ENCODE measurements at regions not wholly inside any gene's neighbourhood (a gene's known extent, or its start where the extent isn't known, plus 50 kb on each side); places are given as distances from the start of the nearest gene placed in this dataset.

GRCh38 chr1:94316183-94316582, 78.8 kb upstream of the ARHGAP29 start:
- ATAC-seq, result no peak
- TF ChIP-seq ZC3H10 (CRISPR knock-in tag; IDR thresholded peaks at IDR 0.05), result no peak

DNA sequence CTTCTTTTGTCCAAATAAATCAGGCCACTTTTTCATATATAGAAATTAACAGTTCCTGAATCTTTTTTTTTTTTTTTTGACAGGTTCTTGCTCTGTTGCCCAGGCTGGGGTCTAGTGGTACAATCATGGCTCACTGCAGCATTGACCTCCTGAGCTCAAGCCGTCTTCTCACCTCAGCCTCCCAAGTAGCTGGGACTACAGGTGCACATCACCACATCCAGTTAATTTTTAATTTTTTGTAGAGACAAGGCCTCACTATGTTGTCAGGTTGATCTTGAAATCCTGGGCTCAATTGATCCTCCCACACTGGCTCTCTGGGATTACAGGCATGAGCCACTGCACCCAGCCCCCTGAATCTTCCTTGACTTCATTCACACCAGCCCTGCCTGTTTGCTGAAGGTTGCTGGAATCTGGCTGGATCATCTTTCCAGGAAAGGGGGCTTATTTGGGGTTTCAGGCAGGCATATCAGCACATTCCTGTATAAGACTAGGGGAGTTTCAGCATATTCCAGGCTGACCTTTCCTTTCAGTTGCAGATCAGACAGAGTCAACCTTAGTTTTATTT, 78.2 kb upstream of the ARHGAP29 start:
- no peak for ATAC-seq
- no peak for TF ChIP-seq RARB (CRISPR knock-in tag; IDR thresholded peaks at IDR 0.05)
- no peak for TF ChIP-seq ESRRG (CRISPR knock-in tag; IDR thresholded peaks at IDR 0.05)
- TF ChIP-seq CSDC2 (CRISPR knock-in tag; IDR thresholded peaks at IDR 0.05), result no peak
- no peak for TF ChIP-seq PPARA (CRISPR knock-in tag; IDR thresholded peaks at IDR 0.05; ENCODE audit: borderline replicate concordance)
- no peak for TF ChIP-seq POU6F1 (CRISPR knock-in tag; IDR thresholded peaks at IDR 0.05; ENCODE audit: borderline replicate concordance, low read depth)
- no peak for TF ChIP-seq GLIS3 (CRISPR knock-in tag; IDR thresholded peaks at IDR 0.05)
- TF ChIP-seq PATZ1 (CRISPR knock-in tag; IDR thresholded peaks at IDR 0.05; ENCODE audit: borderline replicate concordance), result no peak
- TF ChIP-seq ZNF565 (CRISPR knock-in tag; conservative IDR thresholded peaks at IDR 0.05; ENCODE audit: low read depth), result no peak
- TF ChIP-seq ARNTL (CRISPR knock-in tag; IDR thresholded peaks at IDR 0.05; ENCODE audit: borderline replicate concordance, low read depth), result no peak
- TF ChIP-seq TCF4 (CRISPR knock-in tag; IDR thresholded peaks at IDR 0.05; ENCODE audit: borderline replicate concordance), result no peak

- ATAC-seq, result no peak
- TF ChIP-seq ESRRG (CRISPR knock-in tag; IDR thresholded peaks at IDR 0.05) (no peak), TSHZ2 (CRISPR knock-in tag; IDR thresholded peaks at IDR 0.05) (no peak), GLIS3 (CRISPR knock-in tag; IDR thresholded peaks at IDR 0.05) (no peak)
Observed at GRCh38 chr1:94314222-94314858, 77.0 kb upstream of the ARHGAP29 start.

DNA sequence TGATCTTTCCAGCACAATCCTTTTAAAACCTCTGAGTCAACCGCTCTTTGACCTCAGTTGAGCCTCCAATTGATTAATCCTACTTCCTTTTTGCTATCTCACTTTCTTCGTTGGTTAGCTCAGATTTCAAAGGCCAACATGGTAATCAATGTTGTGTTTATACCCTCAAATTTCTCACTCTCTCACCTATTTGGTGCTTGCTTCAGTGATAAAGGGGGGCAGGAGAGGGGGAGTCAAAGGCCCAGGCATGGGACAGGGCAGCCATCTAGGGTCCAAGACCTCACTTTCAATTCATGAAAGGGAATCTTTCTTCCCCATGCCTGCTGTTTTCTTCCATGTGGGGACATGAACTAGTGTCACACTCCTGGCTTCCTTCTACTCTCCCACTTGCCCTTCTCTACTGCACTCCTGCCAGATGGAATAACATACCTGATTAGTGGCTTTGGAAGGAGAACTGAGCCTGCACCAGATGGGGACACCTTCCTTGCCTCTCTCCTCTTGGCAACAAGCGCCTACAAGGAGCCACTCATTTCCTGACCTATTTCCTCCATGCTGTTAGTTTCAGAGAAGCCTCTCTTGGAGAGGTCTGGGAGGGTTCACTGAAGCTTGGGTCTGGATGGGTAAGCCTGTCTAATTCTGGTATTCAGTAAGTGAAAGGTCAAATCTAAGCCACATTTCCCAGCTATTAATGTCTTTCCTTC, 73.3 kb upstream of the ARHGAP29 start:
- TF ChIP-seq SNAI2 (CRISPR knock-in tag; IDR thresholded peaks at IDR 0.05) (no peak), ZFP30 (CRISPR knock-in tag; IDR thresholded peaks at IDR 0.05) (no peak), ZNF565 (CRISPR knock-in tag; conservative IDR thresholded peaks at IDR 0.05; ENCODE audit: low read depth) (no peak), ESRRG (CRISPR knock-in tag; IDR thresholded peaks at IDR 0.05) (no peak), OSR1 (CRISPR knock-in tag; IDR thresholded peaks at IDR 0.05) (no peak), ZNF70 (CRISPR knock-in tag; IDR thresholded peaks at IDR 0.05) (no peak), ARNTL (CRISPR knock-in tag; IDR thresholded peaks at IDR 0.05; ENCODE audit: borderline replicate concordance, low read depth) (no peak), TCF4 (CRISPR knock-in tag; IDR thresholded peaks at IDR 0.05; ENCODE audit: borderline replicate concordance) (no peak), PATZ1 (CRISPR knock-in tag; IDR thresholded peaks at IDR 0.05; ENCODE audit: borderline replicate concordance) (no peak), ISL1 (CRISPR knock-in tag; IDR thresholded peaks at IDR 0.05) (no peak), ZC3H10 (CRISPR knock-in tag; IDR thresholded peaks at IDR 0.05) (no peak)
- no peak for ATAC-seq

Measured in SK-N-SH treated with all-trans-retinoic acid at 6 μM for 48 hours (cell line).